GM23248 (cell line): ENCODE measurements at regions not wholly inside any gene's neighbourhood (a gene's known extent, or its start where the extent isn't known, plus 50 kb on each side); places are given as distances from the start of the nearest gene placed in this dataset.

Source experiments
- DNase-seq: peaks from one replicate; pipeline ENCODE4 v3.0.0-alpha.2; 2015
- H2AFZ ChIP-seq: fragments of 200-600 bp; sonication (generic); 2 replicates; pipeline ENCODE4 v1.6.1; 2016; ENCODE audit warnings: antibody characterized with exemption
- H3F3A ChIP-seq: fragments of 200-600 bp; sonication (generic); 2 replicates; pipeline ENCODE4 v1.6.1; 2016; ENCODE audit warnings: mild to moderate bottlenecking, antibody characterized with exemption, mixed run types; ENCODE audit not compliant: insufficient read depth
- H3K27ac ChIP-seq: fragments of 200-600 bp; sonication (generic); 2 replicates; pipeline ENCODE4 v1.5.1; 2016; ENCODE audit warnings: mild to moderate bottlenecking
- H3K27me3 ChIP-seq: fragments of 200-600 bp; sonication (generic); replicated peaks from 2 replicates; pipeline ENCODE4 v1.6.1; 2016; ENCODE audit warnings: mild to moderate bottlenecking; ENCODE audit not compliant: insufficient read depth
- H3K36me3 ChIP-seq: fragments of 200-600 bp; sonication (generic); 2 replicates; pipeline ENCODE4 v1.6.1; 2016; ENCODE audit warnings: low read depth, mild to moderate bottlenecking
- H3K4me1 ChIP-seq: fragments of 200-600 bp; sonication (generic); 2 replicates; pipeline ENCODE4 v1.6.1; 2016; ENCODE audit warnings: mild to moderate bottlenecking; ENCODE audit not compliant: insufficient read depth
- H3K4me2 ChIP-seq: fragments of 200-600 bp; sonication (generic); one replicate; pipeline ENCODE4 v1.6.1; 2016; ENCODE audit warnings: mild to moderate bottlenecking; ENCODE audit not compliant: unreplicated experiment
- H3K4me3 ChIP-seq: fragments of 200-600 bp; sonication (generic); 2 replicates; pipeline ENCODE4 v1.5.1; 2016; ENCODE audit warnings: mild to moderate bottlenecking
- H3K79me2 ChIP-seq: fragments of 200-600 bp; sonication (generic); 2 replicates; pipeline ENCODE4 v1.6.1; 2016; ENCODE audit warnings: mild to moderate bottlenecking; ENCODE audit not compliant: insufficient read depth
- H3K9ac ChIP-seq: fragments of 200-600 bp; sonication (generic); 2 replicates; pipeline ENCODE4 v1.6.1; 2016; ENCODE audit warnings: mild to moderate bottlenecking
- H3K9me2 ChIP-seq: fragments of 200-600 bp; sonication (generic); 2 replicates; pipeline ENCODE4 v1.6.1; 2016; ENCODE audit warnings: mixed run types, mild to moderate bottlenecking, moderate library complexity; ENCODE audit not compliant: insufficient read depth
- H3K9me3 ChIP-seq: fragments of 200-600 bp; sonication (generic); one replicate; pipeline ENCODE4 v1.6.1; 2017; ENCODE audit warnings: low read depth
- H4K20me1 ChIP-seq: fragments of 200-600 bp; sonication (generic); 2 replicates; pipeline ENCODE4 v1.6.0; 2016; ENCODE audit not compliant: insufficient read depth
- EZH2 ChIP-seq: fragments of 200-600 bp; sonication (generic); IDR thresholded peaks from 2 replicates; pipeline ENCODE4 v1.6.1; 2018; ENCODE audit warnings: antibody characterized with exemption, mild to moderate bottlenecking; ENCODE audit not compliant: insufficient read depth, poor library complexity, severe bottlenecking
- EZH2phosphoT487 ChIP-seq: fragments of 200-600 bp; sonication (generic); IDR thresholded peaks from 2 replicates; pipeline ENCODE4 v1.6.1; 2018; ENCODE audit warnings: antibody characterized with exemption, moderate library complexity, mild to moderate bottlenecking, low read depth; ENCODE audit not compliant: insufficient read depth
- WGBS, 2 experiments: methylation state at CpG; one replicate each; pipeline ENCODE4 v1.1.6; 2015 to 2017; ENCODE audit warnings: low lambda C conversion rate in 2 of 2, low coverage in 1 of 2; ENCODE audit errors: missing lambda C conversion rate in 2 of 2; 5-methylcytosine and 5-hydroxymethylcytosine counted together
- in situ Hi-C: fragments of 300-500 bp; cut with MboI; formaldehyde crosslinking; loops from 2 replicates; pipeline ENCODE4 v1.15.0; 2020

- Histone ChIP-seq H3K36me3 (no peaks in the 10 kb centered on the region), H3K9ac (no peak overlapping the region), H4K20me1 (no peaks in the 10 kb centered on the region), H3K79me2 (no peaks in the 10 kb centered on the region), H3K27ac (no peak overlapping the region), H3K4me1 (no peaks in the 10 kb centered on the region), H3K9me2 (no peaks in the 10 kb centered on the region; the same call in 1 of the 2 replicates), H3K4me3 (no peak overlapping the region), H3K9me3 (no peaks in the 10 kb centered on the region), H2AFZ (no peak overlapping the region), H3F3A (no peaks in the 10 kb centered on the region), H3K27me3 (no peaks in the 10 kb centered on the region), H3K4me2 (no peak overlapping the region)
- TF ChIP-seq EZH2 (no peak), EZH2phosphoT487 (no peak)
- 19 to 20% methylated on average over 2 of the region's 2 CpGs for WGBS, 2 experiments
- no peak for DNase-seq
- in situ Hi-C loops = no loop called here
These were observed 511.1 kb downstream of the HTR1A start for GRCh38 chr5:63451188-63451587.

DNA sequence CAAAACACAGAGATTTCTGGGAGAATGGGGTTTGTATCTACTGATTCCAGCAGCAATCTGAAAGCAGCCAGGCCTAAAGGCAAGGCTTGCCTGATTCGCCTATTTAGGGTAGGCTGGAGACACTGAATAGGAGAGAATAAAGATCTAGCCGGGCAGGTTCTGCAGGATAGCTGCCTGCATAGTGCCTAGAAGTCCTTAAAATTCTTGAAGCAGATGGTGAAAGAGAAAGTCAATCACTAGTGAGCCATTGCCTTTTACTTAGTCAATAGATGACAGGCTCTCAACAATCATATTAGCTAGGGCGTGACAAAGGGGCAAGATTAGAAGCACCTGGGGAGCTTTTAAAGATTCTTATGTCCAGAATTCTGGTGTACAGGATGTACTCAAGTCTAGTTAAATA, 522.7 kb downstream of the HTR1A start:
- no peaks in the 10 kb centered on the region for H3K27me3 ChIP-seq
- no peak overlapping the region for H3K27ac ChIP-seq
- no peaks in the 10 kb centered on the region for H3K9me2 ChIP-seq
- H3K4me3 ChIP-seq = no peak overlapping the region
- no peak overlapping the region for H3K4me2 ChIP-seq
- H3K36me3 ChIP-seq = no peaks in the 10 kb centered on the region
- H3K9ac ChIP-seq = no peak overlapping the region
- in situ Hi-C loops = no loop called here
- no peaks in the 10 kb centered on the region for H3K4me1 ChIP-seq
- no peaks in the 10 kb centered on the region for H3F3A ChIP-seq
- 6 to 16% methylated on average over 3 of the region's 3 CpGs for WGBS, 2 experiments
- no peaks in the 10 kb centered on the region for H4K20me1 ChIP-seq
- no peak for DNase-seq
- TF ChIP-seq EZH2 (no peak), EZH2phosphoT487 (no peak)
- H2AFZ ChIP-seq = no peak overlapping the region
- H3K79me2 ChIP-seq = no peaks in the 10 kb centered on the region
- H3K9me3 ChIP-seq = no peaks in the 10 kb centered on the region

GRCh38 chr5:63409737-63410136, 552.5 kb downstream of the HTR1A start:
- no peaks in the 10 kb centered on the region for H3K9me3 ChIP-seq
- in situ Hi-C loops = no loop called here
- H3K79me2 ChIP-seq = no peaks in the 10 kb centered on the region
- no peak overlapping the region for H3K27ac ChIP-seq
- no peaks in the 10 kb centered on the region for H3K27me3 ChIP-seq
- no peaks in the 10 kb centered on the region for H3K4me1 ChIP-seq
- H3K9me2 ChIP-seq = no peaks in the 10 kb centered on the region
- no peaks in the 10 kb centered on the region for H3F3A ChIP-seq
- H3K4me3 ChIP-seq = no peak overlapping the region
- 33 to 35% methylated on average over 4 of the region's 4 CpGs for WGBS, 2 experiments
- TF ChIP-seq EZH2 = no peak
- no peak for TF ChIP-seq EZH2phosphoT487
- no peaks in the 10 kb centered on the region for H3K36me3 ChIP-seq
- H3K4me2 ChIP-seq = no peak overlapping the region
- DNase-seq = no peak
- H3K9ac ChIP-seq = no peak overlapping the region
- no peak overlapping the region for H2AFZ ChIP-seq
- no peaks in the 10 kb centered on the region for H4K20me1 ChIP-seq

- no peaks in the 10 kb centered on the region for H3F3A ChIP-seq
- no peaks in the 10 kb centered on the region for H4K20me1 ChIP-seq
- TF ChIP-seq EZH2 = no peak
- TF ChIP-seq EZH2phosphoT487 = no peak
- no peak overlapping the region for H3K4me2 ChIP-seq
- in situ Hi-C loops = no loop called here
- H3K9ac ChIP-seq = no peak overlapping the region
- no peaks in the 10 kb centered on the region for H3K79me2 ChIP-seq
- no peaks in the 10 kb centered on the region for H3K36me3 ChIP-seq
- no peak overlapping the region for H2AFZ ChIP-seq
- no peaks in the 10 kb centered on the region for H3K9me2 ChIP-seq
- H3K4me3 ChIP-seq = no peak overlapping the region
- no peaks in the 10 kb centered on the region for H3K4me1 ChIP-seq
- H3K27me3 ChIP-seq = no peaks in the 10 kb centered on the region
- DNase-seq = no peak
- no peak overlapping the region for H3K27ac ChIP-seq
- H3K9me3 ChIP-seq = no peaks in the 10 kb centered on the region
- 10 to 12% methylated on average over 3 of the region's 3 CpGs for WGBS, 2 experiments
These were observed 553.3 kb downstream of the HTR1A start for GRCh38 chr5:63408984-63409383.

- H3K79me2 ChIP-seq = no peaks in the 10 kb centered on the region
- H3K9ac ChIP-seq = no peak overlapping the region
- no peaks in the 10 kb centered on the region for H3K9me2 ChIP-seq
- DNase-seq = peak; percentile 53
- TF ChIP-seq EZH2phosphoT487 = no peak
- no peak for TF ChIP-seq EZH2
- no peaks in the 10 kb centered on the region for H3K9me3 ChIP-seq
- H3K36me3 ChIP-seq = no peaks in the 10 kb centered on the region
- no peak overlapping the region for H3K27ac ChIP-seq
- WGBS, 2 experiments = 34 to 36% methylated on average over 7 of the region's 7 CpGs
- no peak overlapping the region for H3K4me2 ChIP-seq
- in situ Hi-C loops = no loop called here
- no peaks in the 10 kb centered on the region for H3F3A ChIP-seq
- no peaks in the 10 kb centered on the region for H3K27me3 ChIP-seq
- H3K4me3 ChIP-seq = no peak overlapping the region
- no peaks in the 10 kb centered on the region for H4K20me1 ChIP-seq
- no peaks in the 10 kb centered on the region for H3K4me1 ChIP-seq
- no peak overlapping the region for H2AFZ ChIP-seq
These were observed 560.7 kb downstream of the HTR1A start for GRCh38 chr5:63401436-63402046.
